GM04504 (cell line): ENCODE measurements at regions not wholly inside any gene's neighbourhood (a gene's known extent, or its start where the extent isn't known, plus 50 kb on each side); places are given as distances from the start of the nearest gene placed in this dataset.
"Not testable (repeated sequence)": the region's sequence is repeated elsewhere in the genome, so short reads cannot be mapped to it uniquely, and the experiment has no call there.

ENCODE experiments used
- DNase-seq: peaks from one replicate; pipeline ENCODE4 v3.0.0-alpha.2; 2012; ENCODE audit warnings: low read depth

DNA sequence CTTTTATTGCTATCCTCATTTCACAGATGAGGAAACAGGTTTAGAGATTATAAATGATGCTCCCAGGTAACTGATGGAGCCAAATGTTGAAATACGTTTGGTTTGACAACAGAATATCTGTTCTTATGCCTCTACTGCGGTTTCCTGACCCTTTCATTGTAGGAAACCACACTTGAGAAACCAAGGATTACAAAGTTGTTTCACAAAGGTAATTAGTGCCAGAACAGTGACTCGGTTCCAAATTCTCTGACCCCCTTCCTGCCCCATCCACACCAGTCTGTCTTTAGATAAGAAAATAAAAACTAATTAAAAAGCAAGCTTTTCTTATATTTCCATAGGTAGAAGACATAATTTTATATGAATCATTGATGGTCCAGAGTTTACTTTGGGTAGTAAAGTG, 393.7 kb upstream of the MBL2 start:
- DNase-seq: no peak

DNA sequence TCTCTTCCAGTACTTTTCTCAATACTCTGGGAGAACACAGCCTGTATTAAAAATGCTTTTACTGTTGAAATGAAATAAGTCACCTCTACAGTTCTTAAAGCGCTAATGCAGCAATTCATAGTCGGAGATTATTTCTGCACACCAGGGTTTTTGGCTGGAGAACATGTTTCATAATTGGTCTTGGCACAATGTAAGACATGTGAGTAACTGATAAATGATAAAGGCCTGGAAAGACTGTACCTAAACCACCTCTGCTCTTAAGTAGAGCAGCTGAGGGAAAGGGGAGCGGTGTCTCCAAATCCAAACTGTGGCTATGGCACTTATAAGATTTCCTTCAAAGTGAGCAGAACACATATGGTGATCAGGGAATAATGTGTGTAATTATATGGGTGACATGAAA, 390.3 kb upstream of the MBL2 start:
- DNase-seq: no peak

DNA sequence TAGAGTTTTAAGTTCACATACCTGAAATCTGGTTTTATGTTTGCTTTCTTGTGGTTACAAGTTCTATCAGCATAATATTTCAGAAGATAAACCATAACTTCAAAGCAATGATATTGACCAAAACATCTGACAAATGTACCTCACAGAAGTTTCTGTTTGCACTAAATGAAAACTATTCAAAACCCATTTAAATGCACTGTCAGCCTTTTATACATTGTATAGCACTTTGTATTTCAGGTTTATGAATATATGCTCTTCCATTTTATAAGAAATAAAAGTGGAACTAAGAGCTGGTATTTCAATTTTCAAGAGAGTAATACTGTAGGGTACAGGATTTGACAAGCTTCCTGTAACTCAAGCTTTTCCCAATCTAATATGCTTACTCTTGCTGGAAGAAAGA, 388.6 kb upstream of the MBL2 start:
- DNase-seq: no peak

DNA sequence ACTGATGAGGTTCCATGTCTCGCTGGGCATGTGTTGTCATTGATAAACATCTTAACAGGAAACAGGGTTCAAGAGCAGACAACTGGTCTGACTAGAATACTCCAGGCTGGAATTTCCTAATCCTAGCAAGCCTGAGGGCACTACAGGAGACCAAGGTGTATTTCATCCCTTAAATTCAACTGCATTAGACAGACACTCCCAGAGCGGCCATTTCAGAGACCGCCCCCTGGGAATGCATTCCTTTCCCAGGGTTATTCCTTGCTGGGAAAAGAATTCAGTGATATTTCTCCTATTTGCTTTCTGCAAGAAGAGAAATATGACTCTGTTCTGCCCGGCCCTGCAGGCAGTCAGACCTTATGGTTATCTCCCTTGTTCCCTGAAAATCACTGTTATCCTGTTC, 383.1 kb upstream of the MBL2 start:
- DNase-seq: not testable (repeated sequence)

DNA sequence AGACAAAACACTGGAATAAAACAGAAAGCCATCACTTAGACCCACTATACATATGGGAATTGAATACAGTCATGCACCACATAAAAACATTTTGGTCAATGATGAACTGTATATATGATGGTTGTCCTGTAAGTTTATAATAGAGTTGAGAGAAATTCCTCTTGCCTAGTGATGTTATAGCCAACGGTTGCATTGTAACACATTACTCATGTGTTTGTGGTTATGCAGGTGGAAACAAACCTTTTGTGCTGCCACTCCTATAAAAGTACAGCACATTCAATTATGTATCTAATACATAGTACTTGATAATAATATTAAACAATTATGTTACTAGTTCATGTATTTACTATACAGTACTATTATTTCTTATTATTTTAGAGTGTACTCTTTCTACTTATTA, 381.2 kb upstream of the MBL2 start:
- DNase-seq: no peak

DNA sequence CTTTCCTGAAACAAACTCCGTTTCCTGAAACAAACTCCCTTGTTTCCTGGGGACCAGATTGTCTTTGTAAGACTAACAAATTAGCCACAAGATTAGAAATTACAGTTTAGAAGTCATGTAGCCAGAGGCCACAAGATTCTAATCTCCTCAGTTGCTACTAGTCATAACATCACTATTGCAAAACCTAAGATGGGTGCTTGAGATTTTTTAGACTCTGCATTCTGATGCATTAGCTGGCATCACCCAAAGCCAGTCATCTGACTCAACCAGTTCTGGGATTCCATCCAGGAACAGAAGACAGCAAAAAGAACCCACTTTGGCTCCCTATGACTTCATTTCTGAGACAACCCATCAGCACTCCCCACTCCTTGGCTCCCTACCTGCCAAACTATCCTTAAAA, 367.9 kb upstream of the MBL2 start:
- DNase-seq: no peak

DNA sequence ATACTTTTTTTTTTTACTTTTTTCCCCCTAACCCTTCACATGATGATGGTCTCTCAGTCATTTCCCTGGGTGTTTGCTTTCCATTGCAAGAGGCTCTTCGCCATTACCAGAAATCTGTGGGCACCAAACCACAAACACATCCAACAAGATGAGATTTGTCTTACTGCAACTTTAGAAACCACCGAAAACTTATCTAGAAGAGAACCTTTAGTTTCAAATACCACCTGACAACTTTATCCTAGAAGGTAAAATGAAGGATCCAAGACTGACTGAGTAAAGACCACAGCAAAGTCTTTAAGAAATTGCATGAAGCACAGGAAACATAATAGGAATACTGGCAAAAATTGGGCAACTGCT, 363.3 kb upstream of the MBL2 start:
- DNase-seq: no peak

DNA sequence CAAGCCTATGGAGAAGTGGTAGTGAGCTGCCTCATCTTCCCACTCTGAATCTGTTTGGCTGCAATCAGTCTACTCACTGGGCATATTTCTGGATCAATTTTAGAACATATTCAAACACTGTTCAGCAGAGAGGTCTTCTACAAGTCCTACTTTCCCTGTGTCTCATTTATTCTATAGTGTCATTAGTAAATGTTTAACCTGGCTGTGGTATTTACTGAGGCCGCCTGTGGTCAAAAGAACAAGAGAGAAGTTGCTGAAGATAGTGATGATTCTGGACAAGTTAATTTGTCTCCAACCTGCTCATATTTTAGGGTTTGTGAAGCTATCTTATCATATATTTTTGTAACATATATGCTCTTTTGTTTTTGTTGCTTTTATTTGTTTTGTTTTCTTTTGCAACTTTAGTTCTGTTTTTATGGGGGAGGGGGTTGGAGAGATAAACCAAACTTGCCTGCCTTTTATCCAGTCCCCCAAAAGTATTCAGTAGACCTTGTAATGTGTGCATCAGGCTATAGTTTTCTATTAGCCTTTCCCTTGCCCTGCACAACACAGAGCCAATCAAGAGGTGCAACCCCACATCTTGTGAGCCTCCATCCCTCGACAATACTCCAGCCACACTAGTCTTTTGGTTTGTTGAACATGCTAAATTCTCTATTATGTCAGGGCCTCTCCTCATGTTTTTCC, 362.8 kb upstream of the MBL2 start:
- DNase-seq: no peak

DNA sequence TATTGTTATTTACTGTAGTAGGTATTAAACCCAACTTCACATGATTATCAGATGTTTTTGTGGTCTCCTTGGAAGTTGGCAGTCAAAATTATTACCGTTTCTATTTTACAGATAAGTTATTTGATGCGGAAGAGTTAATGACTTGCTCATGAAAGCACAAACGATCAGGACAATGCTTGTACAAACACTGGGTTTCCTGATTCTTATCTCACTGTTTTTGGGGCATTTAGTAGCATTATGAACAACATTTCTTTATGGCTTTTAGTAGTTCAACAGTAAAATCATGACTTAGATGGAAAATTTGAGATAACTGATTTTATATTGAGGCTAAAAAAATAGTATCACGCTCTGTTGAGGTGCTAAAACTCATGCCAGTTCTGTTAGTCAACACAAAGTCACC, 361.5 kb upstream of the MBL2 start:
- DNase-seq: no peak

DNA sequence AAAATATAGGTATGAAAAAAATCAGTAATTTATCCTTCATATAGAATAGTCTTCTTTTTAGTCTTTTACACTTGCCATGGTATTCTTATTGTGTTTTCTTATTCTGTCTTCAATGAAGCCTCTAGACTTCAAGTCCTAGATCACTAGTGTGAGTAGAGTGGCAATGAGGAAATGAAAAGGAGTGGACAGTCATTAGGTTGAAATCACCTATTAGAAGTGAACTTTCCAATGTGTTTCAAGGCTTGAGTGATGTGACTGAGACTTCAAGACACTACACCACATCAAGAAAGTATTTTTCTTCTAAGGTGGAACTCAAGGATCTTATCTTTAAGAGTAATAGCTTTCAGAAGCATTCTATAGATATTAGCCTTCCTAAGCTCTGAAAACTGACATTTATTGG, 357.8 kb upstream of the MBL2 start:
- no peak for DNase-seq

DNA sequence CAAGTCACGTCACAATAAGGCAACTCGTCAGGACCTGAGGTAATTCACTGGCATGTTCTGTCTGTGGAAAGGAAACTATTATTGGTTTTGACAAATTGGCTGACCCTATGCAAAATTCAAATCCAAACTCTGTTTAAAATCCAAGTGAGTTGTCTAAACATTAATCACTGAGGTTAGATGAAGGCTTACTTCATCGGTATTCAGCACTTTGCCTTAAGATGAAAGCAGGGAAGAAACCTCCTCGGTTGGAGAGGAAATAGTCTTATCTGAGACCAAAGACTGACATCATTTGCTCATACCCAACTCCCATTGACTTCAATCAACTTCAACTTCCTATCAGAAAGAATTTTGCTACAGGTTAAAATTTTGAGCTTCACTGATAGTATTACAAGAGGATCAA, 355.1 kb upstream of the MBL2 start:
- DNase-seq: no peak

DNA sequence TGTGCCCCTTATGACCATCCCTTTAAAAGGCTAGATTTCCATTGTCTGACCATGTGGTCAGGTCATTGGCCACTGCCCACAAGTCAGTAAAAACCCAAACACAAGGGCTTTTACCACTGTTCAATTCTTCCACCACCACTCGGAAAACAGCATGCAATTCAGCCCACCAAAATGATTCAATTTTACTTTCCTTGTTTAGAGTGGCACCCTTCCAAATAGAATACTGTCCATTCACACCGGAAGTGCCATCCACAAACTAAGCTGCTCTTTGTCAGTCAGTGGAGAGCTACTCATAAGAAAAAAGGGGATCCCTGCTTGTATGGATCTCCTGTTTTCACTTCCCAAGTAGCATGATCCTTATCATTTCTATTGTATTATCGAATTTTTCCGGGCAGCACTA, 350.7 kb upstream of the MBL2 start:
- DNase-seq: no peak

DNA sequence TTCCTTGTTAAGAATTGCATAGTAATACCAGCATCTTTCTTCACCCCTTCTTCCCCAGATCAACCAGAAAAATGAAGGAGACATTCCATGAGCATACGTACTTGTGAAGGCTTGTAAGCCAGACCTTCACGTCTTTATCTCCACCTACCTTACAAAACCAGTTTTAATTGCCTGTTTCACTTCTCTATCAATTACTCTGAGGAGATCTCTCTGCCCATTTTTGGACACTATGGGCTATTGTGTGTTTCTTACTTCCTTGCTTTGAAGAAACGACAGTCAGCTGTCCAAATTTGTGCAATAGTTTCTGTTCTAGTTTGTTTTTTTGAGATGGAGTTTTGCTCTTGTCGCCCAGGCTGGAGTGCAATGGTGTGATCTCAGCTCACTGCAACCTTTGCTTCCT, 349.7 kb upstream of the MBL2 start:
- DNase-seq: no peak

DNA sequence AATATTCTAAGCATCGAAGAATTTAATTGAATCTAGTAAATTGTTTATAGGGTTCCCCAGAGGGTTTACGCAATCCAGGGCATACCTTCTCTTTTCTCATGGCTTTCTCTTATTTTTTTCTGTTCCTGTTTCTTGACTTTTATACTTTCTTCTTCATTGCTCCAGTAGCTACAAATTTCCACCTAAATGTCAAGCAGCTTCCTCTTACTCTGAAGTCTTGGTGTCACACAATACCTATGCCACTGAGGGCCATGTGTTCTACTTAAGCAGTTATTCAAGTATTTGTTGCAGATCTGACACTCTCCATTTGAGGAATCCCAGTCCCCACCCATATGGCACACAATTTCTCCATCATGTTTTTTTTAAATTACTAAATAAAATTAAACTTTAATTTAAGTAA, 343.1 kb upstream of the MBL2 start:
- no peak for DNase-seq

DNA sequence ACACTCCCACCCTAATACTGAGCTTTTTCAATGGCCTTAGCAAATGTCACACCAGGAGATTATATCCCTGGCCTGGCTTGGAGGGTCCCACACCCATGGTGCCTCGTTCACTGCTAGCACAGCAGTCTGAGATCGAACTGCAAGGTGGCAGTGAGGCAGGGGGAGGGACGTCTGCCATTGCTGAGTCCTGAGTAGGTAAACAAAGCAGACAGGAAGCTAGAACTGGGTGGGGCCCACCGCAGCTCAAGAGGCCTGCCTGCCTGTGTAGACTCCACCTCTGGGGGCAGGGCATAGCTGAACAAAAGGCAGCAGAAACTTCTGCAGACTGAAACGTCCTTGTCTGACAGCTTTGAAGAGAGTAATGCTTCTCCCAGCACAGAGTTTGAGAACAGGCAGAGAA, 338.9 kb upstream of the MBL2 start:
- DNase-seq: no peak

DNA sequence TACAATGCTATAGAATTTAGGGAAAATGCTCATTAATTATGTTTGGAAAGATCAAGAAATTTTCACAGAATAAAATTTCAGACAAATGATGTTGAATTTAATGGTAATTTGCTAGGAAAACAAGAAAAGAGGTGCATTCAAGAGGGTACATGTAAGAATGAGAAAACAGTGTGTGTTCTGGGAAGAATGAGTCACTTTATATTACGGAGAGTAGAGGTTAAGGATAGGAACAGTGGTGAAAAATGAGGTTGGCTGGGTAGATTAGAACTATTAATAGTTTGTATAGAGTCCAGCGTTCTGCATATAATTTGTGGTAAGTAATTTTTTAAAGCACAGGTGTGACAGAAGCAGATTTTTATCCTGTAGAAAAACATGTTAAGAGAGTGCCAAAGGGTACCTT, 336.7 kb upstream of the MBL2 start:
- no peak for DNase-seq

DNA sequence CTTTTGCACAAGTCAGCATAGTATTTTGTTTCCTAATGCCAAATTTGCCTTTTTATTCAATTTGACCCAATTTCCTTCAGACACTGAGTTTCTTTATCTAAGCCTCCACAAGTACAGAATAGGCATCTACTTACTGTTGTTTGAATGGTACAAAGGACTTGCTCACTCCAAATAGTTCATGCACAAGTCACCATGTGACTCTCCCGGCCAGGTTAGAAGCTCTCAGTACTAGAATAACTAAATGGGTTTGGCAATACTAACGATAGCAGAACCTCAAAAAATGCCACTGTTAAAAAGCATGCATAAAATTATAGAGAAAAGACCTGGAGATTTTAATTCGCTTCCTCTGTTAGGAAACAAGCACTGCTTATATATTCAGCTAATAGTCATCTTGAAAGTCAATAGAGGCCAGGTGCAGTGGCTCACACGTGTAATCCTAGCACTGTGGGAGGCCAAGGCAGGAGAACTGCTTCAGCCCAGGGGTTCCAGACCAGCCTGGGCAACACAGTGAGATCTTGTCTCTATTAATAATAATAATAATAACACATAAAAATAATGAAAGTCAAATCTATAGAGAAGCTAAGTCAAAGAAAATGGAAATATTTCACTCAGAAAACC, 335.8 kb upstream of the MBL2 start:
- no peak for DNase-seq

DNA sequence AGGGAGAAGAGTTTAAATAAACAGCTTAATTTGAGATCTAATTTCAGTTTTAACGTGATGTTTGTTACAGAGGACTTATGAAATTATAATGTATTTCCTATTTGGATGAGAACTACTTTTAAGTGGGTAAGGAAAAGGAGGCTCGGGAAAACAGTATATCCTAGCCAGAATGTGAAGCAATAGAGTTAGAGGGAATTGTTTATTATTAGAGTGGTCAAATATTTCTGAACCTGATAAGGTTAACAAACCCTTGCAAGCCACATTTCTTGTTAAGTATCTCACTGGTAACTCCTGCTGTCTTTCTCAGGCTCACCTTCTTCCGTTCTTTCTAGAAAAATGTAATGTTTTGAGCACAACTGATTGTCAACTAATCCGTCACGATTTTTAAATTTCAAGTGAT, 335.1 kb upstream of the MBL2 start:
- no peak for DNase-seq

DNA sequence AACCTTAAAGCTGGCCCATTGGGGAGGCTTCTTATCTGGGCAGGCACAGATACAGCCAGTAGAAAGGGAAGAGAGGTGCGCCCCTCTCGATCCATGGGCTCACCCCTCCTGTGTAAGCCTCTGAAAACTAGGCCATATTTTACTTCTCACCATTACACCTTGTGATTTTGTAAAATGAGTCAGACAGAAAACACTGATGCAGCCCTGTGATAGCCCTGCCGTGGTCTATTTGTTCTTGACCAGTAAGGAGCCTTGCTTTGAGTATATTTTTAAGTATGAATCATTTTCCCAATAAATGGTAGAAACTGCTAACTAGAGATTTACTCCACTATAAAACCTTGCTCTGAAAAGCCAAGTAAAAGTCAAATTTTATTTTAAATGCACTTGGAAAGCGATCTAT, 329.8 kb upstream of the MBL2 start:
- DNase-seq: no peak

DNA sequence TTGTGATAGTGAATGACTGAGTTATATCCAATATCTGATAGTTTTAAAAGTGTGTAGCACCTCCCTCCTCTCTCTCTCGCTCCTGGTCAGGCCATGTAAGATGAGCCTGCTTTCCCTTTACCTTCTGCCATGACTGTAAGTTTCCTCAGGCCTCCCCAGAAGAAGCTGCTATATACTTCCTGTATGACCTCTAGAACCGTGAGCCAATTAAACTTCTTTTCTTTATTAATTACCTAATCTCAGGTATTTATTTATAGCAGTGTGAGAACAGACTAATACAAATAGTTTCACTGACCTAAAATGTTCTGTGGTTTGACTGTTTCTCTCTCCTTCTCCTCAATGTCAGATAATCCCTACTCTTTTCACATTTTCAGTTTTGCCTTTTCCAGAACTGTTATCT, 321.3 kb upstream of the MBL2 start:
- DNase-seq: no peak

DNA sequence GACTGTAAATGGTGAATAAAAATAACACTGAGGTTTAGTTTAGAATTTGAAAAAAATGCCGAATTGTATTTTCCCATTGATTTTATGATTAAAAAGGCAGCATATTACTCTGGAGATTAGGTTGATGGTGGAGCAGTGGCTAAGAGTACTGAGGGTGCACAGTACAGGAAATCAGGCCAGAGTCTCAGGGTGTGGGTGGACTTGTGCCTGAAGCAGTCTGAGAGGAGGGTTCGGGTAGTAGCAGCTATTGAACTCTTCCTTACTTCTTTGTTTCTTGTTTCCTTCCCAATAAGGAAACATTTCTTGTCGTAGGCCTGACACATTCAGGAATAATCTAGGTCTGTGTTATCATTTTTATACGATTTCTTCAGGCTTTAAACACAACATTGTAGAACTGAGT, 319.0 kb upstream of the MBL2 start:
- DNase-seq: no peak

DNA sequence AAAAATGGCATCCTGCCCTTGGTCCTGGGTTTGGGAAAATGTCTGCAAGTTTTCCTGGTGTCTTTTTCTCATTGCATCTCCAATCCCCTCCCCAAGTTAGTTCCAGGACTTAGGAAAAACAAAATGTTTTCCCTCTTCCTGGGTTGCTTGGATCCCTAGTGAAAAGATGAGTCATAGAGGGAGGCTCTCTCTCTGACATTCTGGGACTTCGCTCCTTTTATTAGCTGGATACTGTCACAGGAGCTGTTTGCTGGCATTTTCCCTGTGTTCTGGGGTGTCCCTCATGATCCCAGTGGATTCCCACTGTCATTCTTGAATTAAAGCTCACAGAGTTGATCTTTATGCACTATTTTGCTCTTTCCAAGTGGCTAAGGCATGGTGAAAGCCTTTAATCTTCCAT, 316.4 kb upstream of the MBL2 start:
- no peak for DNase-seq

DNA sequence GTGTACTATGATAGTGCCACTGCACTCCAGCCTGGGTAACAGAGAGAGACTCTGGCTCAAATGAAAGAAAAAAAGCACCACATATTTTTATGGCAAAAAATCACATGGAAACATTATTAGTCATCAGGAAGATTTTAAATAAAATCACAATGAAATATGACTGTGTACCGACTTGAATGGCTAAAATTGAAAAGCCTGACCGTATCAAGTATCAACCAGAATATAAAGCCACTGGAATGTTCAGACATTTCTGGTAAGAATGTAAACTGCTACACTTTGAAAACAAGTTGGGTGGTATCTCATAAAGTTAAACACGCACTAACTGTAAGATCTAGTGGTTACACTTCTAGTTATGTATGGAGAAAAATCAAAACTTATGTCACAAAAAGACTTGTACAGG, 306.7 kb upstream of the MBL2 start:
- no peak for DNase-seq

DNA sequence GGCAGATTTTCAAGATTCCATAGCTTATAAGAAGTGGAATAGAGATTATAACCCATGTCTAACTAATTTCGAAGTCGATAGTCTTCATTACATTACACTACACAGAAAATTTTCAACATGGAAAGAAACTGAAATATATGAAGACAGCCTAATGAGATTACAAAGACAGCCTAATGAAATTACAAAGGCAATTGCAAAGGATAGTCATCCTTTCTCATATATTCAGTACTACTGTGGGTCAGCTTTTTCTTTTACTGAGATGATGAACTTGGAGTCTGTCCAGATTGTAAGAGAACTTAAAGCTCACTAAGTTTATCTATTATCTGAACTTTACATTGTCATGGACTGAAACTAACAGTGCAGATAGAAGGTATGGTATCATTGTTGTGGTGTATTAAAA, 304.4 kb upstream of the MBL2 start:
- DNase-seq: no peak

DNA sequence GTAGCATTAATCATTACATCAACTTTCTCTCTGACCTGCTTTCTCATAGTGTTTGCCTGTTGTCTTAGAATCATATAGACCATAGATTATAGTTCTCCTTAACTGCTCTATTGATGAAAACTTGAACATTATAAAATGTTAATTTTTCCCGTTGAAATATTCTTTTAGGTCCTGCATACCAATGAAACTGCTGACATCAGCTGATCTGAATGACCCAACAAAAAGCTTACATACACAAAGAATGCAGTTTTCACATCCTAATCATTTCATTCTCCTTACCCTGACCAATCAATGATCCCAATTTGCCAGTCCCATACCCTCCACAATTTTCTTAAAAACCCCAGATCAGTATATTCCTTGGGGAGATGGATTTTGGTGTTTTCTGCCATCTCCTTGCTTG, 302.9 kb upstream of the MBL2 start:
- DNase-seq: no peak
